Gastroesophageal sphincter (tissue), 3 donors: ENCODE measurements at regions not wholly inside any gene's neighbourhood (a gene's known extent, or its start where the extent isn't known, plus 50 kb on each side); places are given as distances from the start of the nearest gene placed in this dataset.

ENCODE experiments used
- CTCF ChIP-seq, 4 experiments: fragments of 200-600 bp in 2 of 4; fragments of 450-650 bp in 2 of 4; sonication (generic) in 1 of 4; IDR thresholded peaks; one replicate each; pipeline ENCODE4 v1.5.1; 2017 to 2019; ENCODE audit warnings: antibody characterized with exemption in 4 of 4, mild to moderate bottlenecking in 2 of 4, moderate library complexity in 2 of 4
- EP300 ChIP-seq: sonication (generic); formaldehyde crosslinking; IDR thresholded peaks from one replicate; pipeline ENCODE4 v1.6.1; 2017; ENCODE audit warnings: antibody characterized with exemption, mild to moderate bottlenecking
- POLR2A ChIP-seq, 2 donors: fragments of 450-650 bp; IDR thresholded peaks; one replicate each; pipeline ENCODE4 v1.6.1; 2017; ENCODE audit warnings: antibody characterized with exemption in 2 of 2, mild to moderate bottlenecking in 2 of 2, moderate library complexity in 1 of 2
- POLR2AphosphoS5 ChIP-seq: sonication (generic); formaldehyde crosslinking; IDR thresholded peaks from one replicate; pipeline ENCODE4 v1.6.1; 2017; ENCODE audit warnings: antibody characterized with exemption

- TF ChIP-seq CTCF (IDR thresholded peaks at IDR 0.05) (no peak), POLR2A (IDR thresholded peaks at IDR 0.05) (no peak), POLR2AphosphoS5 (no peak), EP300 (no peak)
These were observed 147.6 kb upstream of the CES5A start for GRCh38 chr16:56022818-56023217.
